GM23248 (cell line): ENCODE measurements at regions not wholly inside any gene's neighbourhood (a gene's known extent, or its start where the extent isn't known, plus 50 kb on each side); places are given as distances from the start of the nearest gene placed in this dataset.

Experiments used
- DNase-seq: peaks from one replicate; pipeline ENCODE4 v3.0.0-alpha.2; 2015
- H2AFZ ChIP-seq: fragments of 200-600 bp; sonication (generic); 2 replicates; pipeline ENCODE4 v1.6.1; 2016; ENCODE audit warnings: antibody characterized with exemption
- H3F3A ChIP-seq: fragments of 200-600 bp; sonication (generic); 2 replicates; pipeline ENCODE4 v1.6.1; 2016; ENCODE audit warnings: mild to moderate bottlenecking, antibody characterized with exemption, mixed run types; ENCODE audit not compliant: insufficient read depth
- H3K27ac ChIP-seq: fragments of 200-600 bp; sonication (generic); 2 replicates; pipeline ENCODE4 v1.5.1; 2016; ENCODE audit warnings: mild to moderate bottlenecking
- H3K27me3 ChIP-seq: fragments of 200-600 bp; sonication (generic); replicated peaks from 2 replicates; pipeline ENCODE4 v1.6.1; 2016; ENCODE audit warnings: mild to moderate bottlenecking; ENCODE audit not compliant: insufficient read depth
- H3K36me3 ChIP-seq: fragments of 200-600 bp; sonication (generic); 2 replicates; pipeline ENCODE4 v1.6.1; 2016; ENCODE audit warnings: low read depth, mild to moderate bottlenecking
- H3K4me1 ChIP-seq: fragments of 200-600 bp; sonication (generic); 2 replicates; pipeline ENCODE4 v1.6.1; 2016; ENCODE audit warnings: mild to moderate bottlenecking; ENCODE audit not compliant: insufficient read depth
- H3K4me2 ChIP-seq: fragments of 200-600 bp; sonication (generic); one replicate; pipeline ENCODE4 v1.6.1; 2016; ENCODE audit warnings: mild to moderate bottlenecking; ENCODE audit not compliant: unreplicated experiment
- H3K4me3 ChIP-seq: fragments of 200-600 bp; sonication (generic); 2 replicates; pipeline ENCODE4 v1.5.1; 2016; ENCODE audit warnings: mild to moderate bottlenecking
- H3K79me2 ChIP-seq: fragments of 200-600 bp; sonication (generic); 2 replicates; pipeline ENCODE4 v1.6.1; 2016; ENCODE audit warnings: mild to moderate bottlenecking; ENCODE audit not compliant: insufficient read depth
- H3K9ac ChIP-seq: fragments of 200-600 bp; sonication (generic); 2 replicates; pipeline ENCODE4 v1.6.1; 2016; ENCODE audit warnings: mild to moderate bottlenecking
- H3K9me2 ChIP-seq: fragments of 200-600 bp; sonication (generic); 2 replicates; pipeline ENCODE4 v1.6.1; 2016; ENCODE audit warnings: mixed run types, mild to moderate bottlenecking, moderate library complexity; ENCODE audit not compliant: insufficient read depth
- H3K9me3 ChIP-seq: fragments of 200-600 bp; sonication (generic); one replicate; pipeline ENCODE4 v1.6.1; 2017; ENCODE audit warnings: low read depth
- H4K20me1 ChIP-seq: fragments of 200-600 bp; sonication (generic); 2 replicates; pipeline ENCODE4 v1.6.0; 2016; ENCODE audit not compliant: insufficient read depth
- EZH2 ChIP-seq: fragments of 200-600 bp; sonication (generic); IDR thresholded peaks from 2 replicates; pipeline ENCODE4 v1.6.1; 2018; ENCODE audit warnings: antibody characterized with exemption, mild to moderate bottlenecking; ENCODE audit not compliant: insufficient read depth, poor library complexity, severe bottlenecking
- EZH2phosphoT487 ChIP-seq: fragments of 200-600 bp; sonication (generic); IDR thresholded peaks from 2 replicates; pipeline ENCODE4 v1.6.1; 2018; ENCODE audit warnings: antibody characterized with exemption, moderate library complexity, mild to moderate bottlenecking, low read depth; ENCODE audit not compliant: insufficient read depth
- WGBS, 2 experiments: methylation state at CpG; one replicate each; pipeline ENCODE4 v1.1.6; 2015 to 2017; ENCODE audit warnings: low lambda C conversion rate in 2 of 2, low coverage in 1 of 2; ENCODE audit errors: missing lambda C conversion rate in 2 of 2; 5-methylcytosine and 5-hydroxymethylcytosine counted together
- in situ Hi-C: fragments of 300-500 bp; cut with MboI; formaldehyde crosslinking; loops from 2 replicates; pipeline ENCODE4 v1.15.0; 2020

- H3K27me3 ChIP-seq: no peaks in the 10 kb centered on the region
- H3K9me2 ChIP-seq: no peaks in the 10 kb centered on the region
- no peaks in the 10 kb centered on the region for H3K36me3 ChIP-seq
- no peaks in the 10 kb centered on the region for H3F3A ChIP-seq
- H3K9me3 ChIP-seq: peaks cover 3% of the 10 kb centered on the region
- no peak for DNase-seq
- no peak overlapping the region for H3K27ac ChIP-seq
- TF ChIP-seq EZH2 (no peak), EZH2phosphoT487 (no peak)
- H3K79me2 ChIP-seq: no peaks in the 10 kb centered on the region
- no peak overlapping the region for H3K4me3 ChIP-seq
- no peaks in the 10 kb centered on the region for H4K20me1 ChIP-seq
- no peak overlapping the region for H3K9ac ChIP-seq
- in situ Hi-C loops: no loop called here
- H3K4me1 ChIP-seq: no peaks in the 10 kb centered on the region
- no peak overlapping the region for H3K4me2 ChIP-seq
- H2AFZ ChIP-seq: no peak overlapping the region
- WGBS, 2 experiments: 74 to 89% methylated on average over 3 of the region's 3 CpGs
Observed at GRCh38 chr12:71304306-71304705, 135.3 kb upstream of the LGR5 start.

GRCh38 chr12:71303199-71303598 is 136.4 kb upstream of the LGR5 start:
- Histone ChIP-seq H4K20me1 (no peaks in the 10 kb centered on the region), H3K27me3 (no peaks in the 10 kb centered on the region), H3K4me2 (no peak overlapping the region), H3K27ac (no peak overlapping the region), H3K9me3 (peaks cover 3% of the 10 kb centered on the region), H3K4me1 (no peaks in the 10 kb centered on the region), H3K36me3 (no peaks in the 10 kb centered on the region), H3K79me2 (no peaks in the 10 kb centered on the region), H3K9ac (no peak overlapping the region), H3K4me3 (no peak overlapping the region), H3F3A (no peaks in the 10 kb centered on the region), H3K9me2 (no peaks in the 10 kb centered on the region), H2AFZ (no peak overlapping the region)
- TF ChIP-seq EZH2: no peak
- TF ChIP-seq EZH2phosphoT487: no peak
- no peak for DNase-seq
- in situ Hi-C loops: no loop called here

GRCh38 chr12:71300772-71301675 is 138.6 kb upstream of the LGR5 start:
- H3K9me3 ChIP-seq: no peaks in the 10 kb centered on the region
- H3K36me3 ChIP-seq: no peaks in the 10 kb centered on the region
- no peaks in the 10 kb centered on the region for H3K27me3 ChIP-seq
- H4K20me1 ChIP-seq: no peaks in the 10 kb centered on the region
- no peaks in the 10 kb centered on the region for H3K79me2 ChIP-seq
- no peaks in the 10 kb centered on the region for H3F3A ChIP-seq
- WGBS, 2 experiments: 70 to 73% methylated on average over 4 of the region's 4 CpGs
- H3K4me2 ChIP-seq: no peak overlapping the region
- H3K27ac ChIP-seq: no peak overlapping the region
- H3K4me1 ChIP-seq: no peaks in the 10 kb centered on the region
- H2AFZ ChIP-seq: no peak overlapping the region
- in situ Hi-C loops: no loop called here
- no peak overlapping the region for H3K4me3 ChIP-seq
- TF ChIP-seq EZH2: no peak
- no peak for TF ChIP-seq EZH2phosphoT487
- no peaks in the 10 kb centered on the region for H3K9me2 ChIP-seq
- H3K9ac ChIP-seq: no peak overlapping the region
- no peak for DNase-seq

GRCh38 chr12:71299541-71300376 is 139.8 kb upstream of the LGR5 start:
- WGBS, 2 experiments: 20 to 22% methylated on average over 6 of the region's 6 CpGs
- Histone ChIP-seq H3F3A (no peaks in the 10 kb centered on the region), H3K4me3 (no peak overlapping the region), H3K9me2 (no peaks in the 10 kb centered on the region), H3K27me3 (no peaks in the 10 kb centered on the region), H3K79me2 (no peaks in the 10 kb centered on the region), H3K4me1 (no peaks in the 10 kb centered on the region), H3K4me2 (no peak overlapping the region), H4K20me1 (no peaks in the 10 kb centered on the region), H3K9me3 (no peaks in the 10 kb centered on the region), H2AFZ (no peak overlapping the region), H3K36me3 (no peaks in the 10 kb centered on the region), H3K27ac (no peak overlapping the region), H3K9ac (no peak overlapping the region)
- in situ Hi-C loops: no loop called here
- DNase-seq: no peak
- TF ChIP-seq EZH2 (no peak), EZH2phosphoT487 (no peak)
